ENCODE measurements at regions not wholly inside any gene's neighbourhood (a gene's known extent, or its start where the extent isn't known, plus 50 kb on each side); places are given as distances from the start of the nearest gene placed in this dataset.

- Histone ChIP-seq H3K4me2 (ENCODE audit: insufficient read depth, low read length) (no peak overlapping the region), H3K4me3 (replicated peaks in 1 of 3; ENCODE audit: insufficient read depth in 1 of 3, low read depth in 1 of 3, low read length in 3 of 3) (no peak overlapping the region), H3K4me1 (ENCODE audit: control insufficient read depth, extremely low read depth, insufficient read depth, low read length) (no peaks in the 10 kb centered on the region), H2AFZ (ENCODE audit: low read depth, low read length) (no peak overlapping the region), H3K36me3 (ENCODE audit: control insufficient read depth in 2 of 2, extremely low read depth in 1 of 2, insufficient read depth in 2 of 2, low read length in 2 of 2) (no peaks in the 10 kb centered on the region), H3K27ac (ENCODE audit: insufficient read depth, low read depth, low read length) (no peak overlapping the region), H3K27me3 (ENCODE audit: control insufficient read depth in 2 of 2, insufficient read depth in 2 of 2, low read length in 2 of 2) (no peaks in the 10 kb centered on the region), H4K20me1 (replicated peaks; ENCODE audit: control insufficient read depth, extremely low read depth, insufficient read depth, low read length) (no peaks in the 10 kb centered on the region), H3K9me3 (replicated peaks; ENCODE audit: control insufficient read depth, insufficient read depth, low read length) (no peaks in the 10 kb centered on the region), H3K79me2 (ENCODE audit: control insufficient read depth, insufficient read depth, low read length) (no peaks in the 10 kb centered on the region), H3K9me1 (replicated peaks; ENCODE audit: control insufficient read depth, extremely low read depth, insufficient read depth, low read length) (no peaks in the 10 kb centered on the region), H3K9ac (replicated peaks; ENCODE audit: extremely low read depth, insufficient read depth, low read length) (no peak overlapping the region)
- dilution Hi-C loops (cut with MboI; ENCODE audit: extremely low pct_ligation_motif_present, low sequenced_read_pairs) (no loop called here), intact Hi-C loops (cut with micrococcal nuclease) (no loop called here)
- FAIRE-seq (no peak), DNase-seq (ENCODE audit: low read depth, low spot score) (no peak)
- POLR2A ChIA-PET = no interaction called here
- BruUV-seq (replicated peaks) = no TSS peak
- CTCF ChIA-PET = no interaction called here
- TF ChIP-seq FOS (IDR thresholded peaks at IDR 0.05; ENCODE audit: borderline replicate concordance, insufficient read depth, low read length) (no peak), GATA2 (IDR thresholded peaks at IDR 0.05; ENCODE audit: insufficient read depth, insufficient read length, low read depth, low read length) (no peak), POLR2AphosphoS5 (IDR thresholded peaks at IDR 0.05; ENCODE audit: insufficient read depth, low read depth, low read length) (no peak), EZH2 (IDR thresholded peaks at IDR 0.05; ENCODE audit: borderline replicate concordance, low read depth, low read length, severe bottlenecking) (no peak), JUN (IDR thresholded peaks at IDR 0.05; ENCODE audit: borderline replicate concordance, insufficient read depth, insufficient read length, low read depth) (no peak), MYC (IDR thresholded peaks at IDR 0.05; ENCODE audit: low read depth, low read length) (no peak), POLR2A (IDR thresholded peaks at IDR 0.05; ENCODE audit: low read depth, low read length) (no peak), CTCF (IDR thresholded peaks at IDR 0.05; ENCODE audit: extremely low read depth in 1 of 2, insufficient read depth in 1 of 2, low read depth in 1 of 2, low read length in 2 of 2) (no peak)
- TF ChIP-seq, protein P1, sequence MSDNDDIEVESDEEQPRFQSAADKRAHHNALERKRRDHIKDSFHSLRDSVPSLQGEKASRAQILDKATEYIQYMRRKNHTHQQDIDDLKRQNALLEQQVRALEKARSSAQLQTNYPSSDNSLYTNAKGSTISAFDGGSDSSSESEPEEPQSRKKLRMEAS (IDR thresholded peaks at IDR 0.05; ENCODE audit: insufficient read depth, insufficient read length) = no peak
Measured at GRCh38 chr2:156221703-156222102, 110.8 kb downstream of the NR4A2 start.
